SK-N-DZ (cell line): ENCODE measurements at regions not wholly inside any gene's neighbourhood (a gene's known extent, or its start where the extent isn't known, plus 50 kb on each side); places are given as distances from the start of the nearest gene placed in this dataset.
"Not testable (repeated sequence)": the region's sequence is repeated elsewhere in the genome, so short reads cannot be mapped to it uniquely, and the experiment has no call there.

Experiments used
- DNase-seq: peaks from one replicate; pipeline ENCODE4 v3.0.0-alpha.2; 2015; ENCODE audit warnings: low spot score

DNA sequence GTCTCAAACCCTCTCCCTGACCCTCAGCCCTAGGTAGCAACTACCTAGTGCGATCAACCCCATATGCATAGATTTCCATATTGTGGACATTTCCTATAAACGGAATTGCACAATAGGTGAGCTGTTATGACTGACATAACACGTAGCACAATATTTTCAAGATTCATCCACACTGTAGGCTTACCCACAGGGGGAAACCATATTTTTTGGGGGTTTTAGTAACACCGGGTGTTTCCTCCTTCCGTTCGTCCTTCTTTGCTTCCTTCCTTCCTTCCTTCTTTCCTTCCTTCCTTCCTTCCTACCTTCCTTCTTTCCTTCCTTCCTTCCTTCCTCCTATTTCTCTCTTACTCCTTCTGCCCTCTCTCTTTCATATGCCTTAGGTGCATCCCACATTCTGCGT is 524.2 kb downstream of the CWH43 start:
- DNase-seq = not testable (repeated sequence)

DNA sequence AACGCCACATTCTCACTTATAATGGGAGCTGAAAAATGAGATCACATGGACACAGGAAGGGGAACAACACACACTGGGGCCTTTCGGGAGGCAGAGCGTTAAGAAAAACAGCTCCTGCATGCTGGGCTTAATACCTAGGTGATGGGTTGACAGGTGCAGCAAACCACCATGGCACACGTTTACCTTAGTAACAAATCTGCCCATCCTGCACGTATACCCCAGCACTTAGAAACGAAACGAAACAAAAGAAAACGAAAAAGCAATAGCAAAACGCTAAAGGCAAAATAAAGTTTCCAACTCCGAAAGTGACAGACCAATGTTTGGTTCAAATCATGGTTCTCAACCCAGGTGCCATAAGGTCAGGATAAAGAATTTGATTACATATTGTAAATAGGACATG is 525.3 kb downstream of the CWH43 start:
- peak; percentile 15 for DNase-seq

DNA sequence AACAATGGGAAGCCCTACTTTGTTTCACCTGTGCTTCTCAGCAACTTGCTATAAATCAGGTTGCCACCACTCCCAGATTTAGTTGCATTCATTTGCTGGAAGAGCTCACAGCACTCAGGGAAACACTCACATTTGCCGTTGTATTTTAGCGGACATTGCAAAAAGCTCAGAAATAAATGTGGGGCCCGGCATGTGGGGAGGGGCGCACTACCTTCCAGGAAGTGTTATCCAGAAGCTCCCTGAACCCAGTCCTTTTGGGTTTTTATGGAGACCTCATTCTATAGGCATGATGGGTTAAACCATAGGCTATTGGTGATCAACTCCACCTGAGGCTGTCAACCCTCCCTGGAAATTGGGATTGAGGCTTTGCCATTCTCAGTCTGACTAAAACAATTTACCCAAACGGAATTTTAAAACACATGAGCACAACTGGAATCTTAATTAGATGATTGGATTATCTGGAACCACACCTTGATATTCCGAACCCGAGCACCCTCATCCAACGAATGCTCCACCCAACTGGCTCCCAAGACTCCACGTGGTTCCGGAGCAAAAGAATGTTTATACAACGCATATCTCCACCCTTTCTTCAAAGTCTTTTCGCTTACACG is 525.9 kb downstream of the CWH43 start:
- peak; percentile 11 for DNase-seq

DNA sequence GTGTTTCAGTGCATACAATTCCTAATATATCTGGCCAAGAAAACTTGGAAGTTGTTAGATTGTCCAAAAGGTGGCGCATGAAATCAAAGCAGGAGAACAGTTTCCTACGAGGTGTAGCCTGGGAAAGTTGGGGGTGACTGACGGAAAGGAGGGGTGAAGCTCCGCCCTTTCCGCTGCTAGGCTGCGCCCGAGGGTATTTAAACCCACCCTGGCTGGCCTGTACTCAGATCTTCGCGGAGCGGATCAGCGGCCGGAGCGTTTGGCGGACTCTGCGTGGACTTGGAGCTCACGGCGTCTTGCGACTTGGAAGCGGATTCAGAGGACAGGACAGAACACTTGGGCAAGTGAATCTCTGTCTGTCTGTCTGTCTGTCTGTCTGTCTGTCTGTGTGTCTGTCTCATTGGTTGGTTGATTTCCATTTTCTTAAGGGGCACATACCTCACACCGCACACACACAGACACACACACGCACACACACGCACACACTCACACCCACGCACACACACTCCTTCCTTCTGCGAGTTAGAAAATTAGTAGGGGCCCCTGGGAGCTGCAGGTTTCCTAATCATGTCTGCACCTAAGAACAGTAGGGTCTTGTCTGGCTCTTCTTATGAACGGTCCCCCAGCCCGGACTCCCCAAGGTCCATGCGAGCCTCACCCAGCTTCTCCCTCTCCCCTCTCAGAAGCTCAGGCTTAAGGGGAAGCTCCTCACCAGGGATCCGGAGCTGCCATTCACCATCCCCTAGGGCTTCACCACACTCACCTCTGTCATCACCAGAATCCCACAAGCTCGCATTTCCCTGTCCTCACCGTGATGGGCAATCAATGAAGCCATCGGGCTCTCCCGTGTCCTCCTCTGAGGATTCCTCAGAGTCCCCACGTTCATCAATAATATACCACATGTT is 526.8 kb downstream of the CWH43 start:
- not testable (repeated sequence) for DNase-seq

DNA sequence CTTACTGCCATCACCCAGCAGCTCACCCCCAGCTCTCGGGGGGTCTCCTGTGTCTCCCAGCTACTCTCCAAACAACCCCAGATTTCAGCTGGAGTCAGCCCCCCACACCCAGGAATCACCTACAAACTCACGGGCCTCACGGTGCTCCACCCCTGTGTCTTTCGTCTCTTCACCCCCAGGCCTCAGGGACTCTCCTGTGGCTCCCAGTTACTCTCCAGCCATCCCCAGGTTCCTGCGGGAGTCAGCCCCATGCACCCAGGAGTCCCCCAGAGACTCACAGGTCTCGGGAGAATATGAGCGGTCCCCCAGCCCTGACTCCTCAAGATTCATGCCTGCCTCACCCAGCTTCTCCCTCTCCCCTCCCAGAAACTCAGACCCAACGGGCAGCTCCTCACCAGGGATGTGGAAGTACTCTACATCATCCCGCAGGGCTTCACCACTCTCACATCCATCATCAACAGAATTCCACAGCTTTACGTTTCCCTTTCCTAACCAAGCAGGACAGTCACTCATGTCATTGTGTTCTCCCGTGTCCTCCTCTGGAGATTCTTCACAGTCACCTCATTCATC is 527.6 kb downstream of the CWH43 start:
- DNase-seq = not testable (repeated sequence)

DNA sequence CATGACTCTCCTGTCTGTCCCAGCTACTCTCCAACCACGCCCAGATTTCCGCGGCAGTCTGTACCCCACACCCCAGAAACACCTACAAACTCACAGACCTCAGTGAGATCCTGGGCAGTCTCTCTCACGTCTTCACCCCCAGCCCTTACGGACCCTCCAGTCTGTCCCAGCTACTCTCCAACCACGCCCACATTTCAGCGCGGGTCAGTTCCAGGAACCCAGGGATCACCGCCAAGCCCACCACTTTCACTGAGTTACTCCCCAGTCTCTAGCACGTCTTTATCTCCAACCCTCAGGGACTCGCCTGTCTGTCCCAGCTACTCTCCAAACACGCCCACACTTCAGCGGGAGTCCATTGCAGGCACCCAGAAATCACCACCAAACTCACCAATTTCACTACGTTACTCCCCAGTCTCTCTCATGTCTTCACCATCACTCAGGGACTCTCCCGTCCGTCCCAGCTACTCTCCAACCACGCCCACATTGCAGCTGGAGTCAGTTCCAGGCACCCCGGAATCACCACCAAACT is 528.2 kb downstream of the CWH43 start:
- not testable (repeated sequence) for DNase-seq

DNA sequence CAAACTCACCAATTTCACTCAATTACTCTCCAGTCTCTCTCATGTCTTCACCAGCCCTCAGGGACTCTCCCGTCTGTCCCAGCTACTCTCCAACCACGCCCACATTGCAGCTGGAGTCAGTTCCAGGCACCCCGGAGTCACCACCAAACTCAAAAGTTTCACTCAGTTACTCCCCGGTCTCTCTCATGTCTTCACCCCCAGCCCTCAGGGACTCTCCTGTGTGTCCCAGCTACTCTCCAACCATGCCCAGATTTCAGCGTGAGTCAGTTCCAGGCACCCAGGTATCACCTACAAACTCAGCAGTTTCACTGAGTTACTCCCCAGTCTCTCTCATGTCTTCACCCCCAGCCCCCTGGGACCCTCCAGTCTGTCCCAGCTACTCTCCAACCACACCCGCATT is 528.8 kb downstream of the CWH43 start:
- not testable (repeated sequence) for DNase-seq

DNA sequence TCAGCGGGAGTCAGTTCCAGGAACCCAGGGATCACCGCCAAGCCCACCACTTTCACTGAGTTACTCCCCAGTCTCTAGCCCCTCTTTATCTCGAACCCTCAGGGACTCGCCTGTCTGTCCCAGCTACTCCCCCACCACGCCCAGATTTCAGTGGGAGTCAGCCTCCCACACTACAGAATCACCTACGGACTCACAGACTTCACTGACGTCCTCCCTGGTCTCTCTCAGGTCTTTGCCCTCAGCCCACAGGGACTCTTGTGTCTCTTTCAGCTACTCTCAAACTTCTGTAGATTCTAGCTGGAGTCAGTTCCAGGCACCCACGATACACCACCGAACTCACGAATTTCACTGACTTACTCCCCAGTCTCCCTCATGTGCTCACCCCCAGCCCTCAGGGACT is 529.2 kb downstream of the CWH43 start:
- DNase-seq = not testable (repeated sequence)

DNA sequence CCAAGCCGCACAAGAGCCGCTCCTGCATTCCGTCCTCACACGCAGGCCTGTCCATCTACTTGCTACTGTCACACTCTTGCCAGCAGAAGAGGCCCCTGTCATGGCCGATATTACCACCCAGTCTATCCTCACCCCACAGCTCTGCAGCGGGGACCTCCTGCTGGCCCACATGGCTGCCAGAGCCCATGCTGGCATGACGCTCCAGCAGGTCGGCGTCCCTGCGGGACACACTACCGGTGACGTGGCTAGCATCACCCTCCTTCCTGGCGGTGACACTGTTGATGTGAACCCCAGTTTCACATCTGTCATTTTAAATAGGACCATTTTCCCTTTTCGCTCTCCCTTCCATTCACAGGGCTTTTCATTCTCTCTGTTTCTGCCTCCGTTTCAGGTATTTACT is 530.0 kb downstream of the CWH43 start:
- not testable (repeated sequence) for DNase-seq

DNA sequence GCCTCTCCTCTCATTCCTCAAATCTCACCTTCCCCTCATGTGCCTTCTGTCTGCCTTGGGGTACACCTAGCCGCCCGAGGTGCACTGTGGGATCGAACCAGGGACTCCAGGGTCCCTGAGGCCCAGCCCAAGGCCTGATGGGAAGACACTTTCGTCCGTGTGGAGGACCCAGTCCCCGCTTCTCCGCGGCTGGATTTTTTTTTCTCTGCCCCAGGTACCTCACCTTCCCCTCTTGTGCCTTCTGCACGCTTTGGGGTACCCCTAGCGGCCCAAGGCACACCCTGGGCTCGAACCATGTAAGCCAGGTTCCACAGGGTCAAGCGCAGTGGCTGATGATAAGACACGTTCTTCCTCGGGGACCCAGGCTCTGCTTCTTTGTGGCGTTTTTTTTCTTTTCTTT is 530.7 kb downstream of the CWH43 start:
- no peak for DNase-seq

DNA sequence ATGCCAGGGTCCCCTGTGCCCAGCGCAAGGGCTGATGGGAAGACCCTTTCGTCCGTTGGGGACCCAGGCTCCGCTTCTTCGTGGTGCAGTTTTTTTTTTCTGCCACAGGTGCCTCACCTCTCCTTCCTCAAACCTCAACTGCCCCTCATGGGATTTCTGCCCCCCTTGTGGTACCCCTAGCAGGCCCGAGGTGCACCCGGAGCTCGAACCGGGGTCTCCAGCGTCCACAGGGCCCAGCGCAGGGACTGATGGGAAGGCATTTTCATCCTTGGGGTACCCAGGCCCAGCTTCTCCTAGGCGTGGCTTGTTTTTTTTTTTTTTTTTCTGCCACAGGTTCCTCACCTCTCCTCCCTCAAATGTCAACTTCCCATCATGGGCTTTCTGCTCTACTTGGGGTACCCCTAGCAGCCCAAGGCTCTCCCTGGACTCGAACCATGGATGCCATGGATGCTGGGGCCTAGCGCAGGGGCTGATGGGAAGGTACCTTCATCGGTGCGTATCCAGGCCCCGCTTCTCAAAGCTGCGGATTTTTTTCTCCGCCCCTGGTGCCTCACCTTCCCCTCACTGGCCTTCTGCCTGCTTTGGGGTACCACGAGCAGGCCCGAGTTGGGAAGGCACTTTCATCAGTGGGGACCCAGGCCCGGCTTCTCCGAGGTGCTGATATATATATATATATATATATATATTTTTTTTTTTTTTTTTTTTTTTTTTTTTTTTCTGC is 531.6 kb downstream of the CWH43 start:
- DNase-seq = not testable (repeated sequence)

DNA sequence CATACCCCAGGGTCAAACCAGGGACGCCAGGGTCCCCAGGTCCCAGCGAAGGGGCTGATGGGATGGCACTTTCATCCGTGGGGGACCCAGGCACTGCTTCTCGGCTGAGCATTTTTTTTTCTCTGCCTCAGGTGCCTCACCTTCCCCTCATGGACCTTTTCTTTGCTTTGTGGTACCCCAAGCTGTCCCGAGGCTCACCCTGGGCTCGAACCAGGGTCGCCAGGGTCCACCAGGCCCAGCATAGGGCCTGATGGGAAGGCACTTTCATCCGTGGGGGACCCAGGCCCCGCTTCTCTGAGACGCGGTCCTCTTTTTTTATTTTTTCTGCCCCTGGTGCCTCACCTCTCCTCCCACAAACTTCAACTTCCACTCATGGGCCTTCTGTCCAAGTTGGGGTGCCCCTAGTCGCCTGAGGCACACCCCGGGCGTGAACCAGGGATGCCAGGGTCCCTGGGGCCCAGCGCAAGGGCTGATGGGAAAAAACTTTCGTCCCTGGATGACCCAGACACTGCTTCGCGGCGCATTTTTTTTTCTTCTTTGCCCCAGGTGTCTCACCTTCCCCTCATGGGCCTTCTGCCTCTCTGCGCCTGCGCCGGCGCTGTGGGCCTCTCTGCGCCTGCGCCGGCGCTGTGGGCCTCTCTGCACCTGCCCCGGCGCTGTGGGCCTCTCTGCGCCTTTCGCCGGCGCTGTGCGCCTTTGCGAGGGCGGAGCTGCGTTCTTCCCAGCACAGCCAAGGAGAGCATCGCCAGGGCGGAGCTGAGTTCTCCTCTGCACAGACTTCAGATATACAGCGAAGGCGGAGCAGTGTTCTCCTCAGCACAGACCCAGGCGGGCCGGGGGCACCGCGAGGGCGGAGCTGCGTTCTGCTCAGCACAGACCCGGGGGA is 533.3 kb downstream of the CWH43 start:
- DNase-seq = not testable (repeated sequence)

DNA sequence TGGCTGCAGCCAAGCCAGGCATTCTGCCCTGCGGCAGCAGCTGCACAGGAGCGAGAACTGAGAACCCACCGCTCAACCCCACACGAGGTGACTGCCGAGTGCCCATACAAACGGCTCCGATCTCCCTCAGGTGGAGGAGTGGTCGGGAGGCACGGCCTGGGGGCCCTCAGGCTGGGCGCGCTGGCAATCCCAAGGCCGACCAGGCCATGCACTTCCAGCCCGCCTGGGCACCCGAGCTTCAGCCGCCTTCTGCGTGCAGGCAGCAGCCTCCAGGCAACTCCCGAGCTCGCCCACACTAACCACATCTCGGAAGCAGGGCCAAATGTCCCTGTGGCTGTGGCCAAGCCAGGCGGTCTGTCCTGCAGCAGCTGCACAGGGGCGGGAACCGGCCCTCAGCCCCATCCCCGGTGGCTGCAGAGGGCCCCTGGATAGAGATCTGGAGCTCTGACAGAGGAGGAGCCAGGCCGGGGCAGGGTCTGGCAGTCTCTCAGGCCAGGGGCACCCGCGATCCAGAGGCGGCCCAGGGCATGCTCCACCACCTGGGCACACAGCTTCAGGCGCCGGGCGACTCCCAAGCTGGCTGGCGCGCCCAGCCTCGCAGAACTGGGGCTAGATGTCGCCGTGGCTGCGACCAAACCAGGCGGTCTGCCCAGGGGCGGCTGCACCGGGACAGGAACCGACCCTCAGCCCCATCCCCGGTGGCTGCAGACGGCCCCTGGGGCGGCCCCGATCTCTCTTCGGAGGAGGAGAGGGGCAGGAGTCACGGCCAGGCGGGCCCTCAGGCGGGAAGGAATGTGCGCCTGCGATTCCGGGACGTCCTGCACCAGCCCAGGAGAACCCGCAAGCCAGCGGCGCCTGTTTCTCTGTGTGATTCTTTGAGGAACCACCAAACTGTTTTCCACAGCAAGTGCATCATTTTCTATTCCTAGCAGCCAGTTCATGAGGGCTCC is 538.0 kb downstream of the CWH43 start:
- not testable (repeated sequence) for DNase-seq

DNA sequence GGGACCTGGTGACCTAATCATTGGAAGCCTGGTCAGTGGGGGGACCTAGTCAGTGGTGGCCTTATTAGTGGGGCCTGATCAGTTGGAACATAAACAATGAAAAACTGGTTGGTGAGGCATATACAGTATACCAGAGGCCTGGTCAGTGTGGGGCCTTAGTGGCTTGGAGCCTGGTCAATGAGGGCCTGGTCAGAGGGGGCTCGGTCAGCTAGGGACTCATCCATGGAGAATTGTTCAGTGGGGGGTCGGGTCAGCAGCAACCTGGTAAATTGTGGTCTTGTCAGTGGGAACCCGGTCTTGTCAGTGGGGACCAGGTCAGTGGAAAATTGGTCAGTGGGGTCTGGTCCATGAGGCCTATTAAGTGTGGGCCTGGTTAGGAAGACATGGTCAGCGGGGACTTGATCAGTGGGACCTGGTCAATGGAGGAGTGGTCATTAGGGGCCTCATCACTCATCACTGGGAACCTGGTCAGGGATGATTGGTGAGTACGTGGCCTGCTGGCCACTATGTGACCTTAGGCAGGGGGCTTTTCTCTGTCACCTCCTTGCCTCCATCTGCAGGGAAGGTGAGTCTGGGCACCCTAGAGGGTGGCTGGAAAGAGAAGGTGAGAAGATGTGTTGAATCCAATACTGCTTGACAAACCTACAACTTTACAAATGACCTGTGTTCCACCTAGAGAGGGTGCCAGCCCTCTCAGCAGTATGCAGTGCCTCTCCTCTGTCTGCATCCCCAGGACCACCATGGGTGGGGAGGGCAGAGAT is 573.0 kb downstream of the CWH43 start:
- not testable (repeated sequence) for DNase-seq

DNA sequence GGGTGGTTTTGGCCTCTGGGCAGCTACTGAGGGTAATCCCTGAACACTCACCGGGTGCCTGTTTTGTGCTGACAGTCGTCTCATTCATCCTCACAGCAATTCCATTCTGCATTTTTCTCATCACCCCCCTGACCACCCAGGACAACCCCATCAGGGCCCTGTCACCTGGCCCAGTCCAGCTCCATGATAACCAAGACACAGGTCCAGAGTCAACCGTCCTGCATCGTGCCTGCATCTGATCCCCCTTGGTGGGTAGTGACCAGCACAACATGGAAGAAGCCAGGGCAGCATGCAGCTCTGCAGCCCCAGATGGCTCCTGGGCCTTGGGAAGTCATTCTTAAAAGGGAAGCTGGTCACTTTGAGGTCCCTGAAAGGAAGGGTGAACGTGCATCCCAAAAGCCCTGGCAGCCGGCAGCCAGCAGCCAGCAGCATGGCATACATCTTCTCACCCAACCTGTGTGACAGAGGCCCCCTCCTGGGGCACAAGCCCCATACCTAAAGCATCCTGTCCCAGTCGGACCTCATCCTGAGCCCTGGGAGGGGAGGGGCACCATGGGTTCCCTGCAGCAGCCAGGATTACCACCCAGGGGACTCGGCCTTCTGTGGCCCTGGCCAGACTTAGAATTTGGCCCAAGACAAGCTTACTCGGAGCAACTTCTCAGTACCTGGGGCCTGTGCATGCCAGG is 574.2 kb downstream of the CWH43 start:
- not testable (repeated sequence) for DNase-seq

DNA sequence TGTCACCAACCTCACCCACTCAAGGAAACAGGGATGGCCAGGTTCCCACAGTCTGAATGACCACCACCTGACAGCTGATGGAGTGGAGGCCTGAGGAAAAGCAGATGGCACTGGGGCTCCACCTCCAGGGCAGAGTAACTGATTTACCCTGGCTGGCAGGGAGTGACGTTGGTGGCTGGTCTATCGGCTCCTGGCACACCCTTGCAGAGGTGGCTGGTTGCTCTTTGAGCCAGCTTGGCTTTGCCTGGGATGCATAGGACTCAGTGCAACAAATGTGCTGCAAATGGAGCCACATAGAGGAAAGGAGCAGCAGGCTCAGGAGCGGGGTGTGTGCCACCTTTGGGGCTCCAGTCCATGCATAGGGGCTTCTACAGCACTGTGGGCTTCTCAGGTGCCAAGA is 574.8 kb downstream of the CWH43 start:
- DNase-seq = not testable (repeated sequence)

DNA sequence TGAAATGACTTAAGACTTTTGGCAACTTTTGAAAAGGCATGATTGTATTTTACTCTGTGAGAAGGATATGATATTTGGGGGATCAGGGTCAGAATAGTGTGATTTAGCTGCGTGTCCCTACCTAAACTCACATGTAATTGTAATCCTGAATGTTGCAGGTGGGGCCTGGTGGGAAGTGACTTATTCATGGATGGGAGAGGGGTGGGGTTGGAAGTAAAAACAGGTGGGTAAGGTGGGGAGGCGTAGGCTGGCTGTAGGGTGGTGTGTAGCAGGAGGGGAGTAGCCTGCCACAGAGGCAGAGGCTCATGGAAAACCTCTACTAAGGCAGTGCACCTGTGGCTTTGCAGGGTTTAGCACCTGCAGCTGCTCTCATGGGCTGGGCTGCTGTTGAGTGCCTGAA is 584.2 kb downstream of the CWH43 start:
- DNase-seq = not testable (repeated sequence)

DNA sequence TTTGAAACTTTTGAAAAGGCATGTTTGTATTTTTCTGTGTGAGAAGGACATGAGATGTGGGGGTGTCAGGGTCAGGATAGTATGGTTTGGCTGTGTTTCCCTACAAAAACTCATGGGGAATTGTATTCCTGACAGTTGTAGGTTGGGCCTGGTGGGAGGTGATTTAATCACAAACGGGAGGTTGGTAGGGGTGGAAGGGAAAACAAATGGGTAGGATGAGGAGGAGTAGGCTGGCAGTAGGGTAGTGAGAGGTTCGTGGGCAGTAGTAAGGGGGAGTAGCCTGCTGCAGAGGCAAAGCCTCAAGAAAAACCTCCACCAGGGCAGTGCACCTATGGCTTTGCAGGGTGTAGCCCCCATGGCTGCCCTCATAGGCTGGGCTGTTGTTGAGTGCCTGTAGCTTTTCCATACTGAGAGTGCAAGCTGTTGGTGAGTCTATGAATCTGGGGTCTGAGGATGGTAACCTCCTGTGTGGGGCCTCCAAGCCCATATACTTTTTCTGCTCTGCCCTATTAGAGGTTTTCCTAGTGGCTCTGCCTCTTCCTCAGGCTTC is 587.7 kb downstream of the CWH43 start:
- DNase-seq = not testable (repeated sequence)
